DOHH2 (cell line): ENCODE measurements at regions not wholly inside any gene's neighbourhood (a gene's known extent, or its start where the extent isn't known, plus 50 kb on each side); places are given as distances from the start of the nearest gene placed in this dataset.

Experiments
- EZH2phosphoT487 ChIP-seq: fragments of 200-600 bp; sonication (generic); IDR thresholded peaks from 2 replicates; pipeline ENCODE4 v1.6.1; 2017; ENCODE audit warnings: borderline replicate concordance, mild to moderate bottlenecking, antibody characterized with exemption, low read length, moderate library complexity, mixed read lengths
- TF ChIP-seq, protein P1 (sequence below): fragments of 200-600 bp; sonication (generic); IDR thresholded peaks from one replicate; pipeline ENCODE4 v1.5.1; 2014; ENCODE audit warnings: antibody characterized with exemption, mild to moderate bottlenecking, low read depth, low read length; ENCODE audit not compliant: poor library complexity, severe bottlenecking

GRCh38 chr10:78410046-78410965, 376.6 kb downstream of the RPS24 start:
- TF ChIP-seq, protein P1, sequence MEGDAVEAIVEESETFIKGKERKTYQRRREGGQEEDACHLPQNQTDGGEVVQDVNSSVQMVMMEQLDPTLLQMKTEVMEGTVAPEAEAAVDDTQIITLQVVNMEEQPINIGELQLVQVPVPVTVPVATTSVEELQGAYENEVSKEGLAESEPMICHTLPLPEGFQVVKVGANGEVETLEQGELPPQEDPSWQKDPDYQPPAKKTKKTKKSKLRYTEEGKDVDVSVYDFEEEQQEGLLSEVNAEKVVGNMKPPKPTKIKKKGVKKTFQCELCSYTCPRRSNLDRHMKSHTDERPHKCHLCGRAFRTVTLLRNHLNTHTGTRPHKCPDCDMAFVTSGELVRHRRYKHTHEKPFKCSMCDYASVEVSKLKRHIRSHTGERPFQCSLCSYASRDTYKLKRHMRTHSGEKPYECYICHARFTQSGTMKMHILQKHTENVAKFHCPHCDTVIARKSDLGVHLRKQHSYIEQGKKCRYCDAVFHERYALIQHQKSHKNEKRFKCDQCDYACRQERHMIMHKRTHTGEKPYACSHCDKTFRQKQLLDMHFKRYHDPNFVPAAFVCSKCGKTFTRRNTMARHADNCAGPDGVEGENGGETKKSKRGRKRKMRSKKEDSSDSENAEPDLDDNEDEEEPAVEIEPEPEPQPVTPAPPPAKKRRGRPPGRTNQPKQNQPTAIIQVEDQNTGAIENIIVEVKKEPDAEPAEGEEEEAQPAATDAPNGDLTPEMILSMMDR: no peak
- TF ChIP-seq EZH2phosphoT487: no peak
